A673 (cell line): ENCODE measurements at regions not wholly inside any gene's neighbourhood (a gene's known extent, or its start where the extent isn't known, plus 50 kb on each side); places are given as distances from the start of the nearest gene placed in this dataset.

ENCODE experiments used
- BruUV-seq: library from RNA; stranded (reverse); fragments of 400-500 nt; replicated peaks from 2 replicates; lab custom pipeline; 2021; lab: Mats Ljungman, UMichigan
- CTCF ChIA-PET: fragments of 300-600 bp; sonication (Branson Sonifier 250); formaldehyde crosslinking; loops from one replicate; lab custom pipeline; 2022; ENCODE audit warnings: antibody characterized with exemption; lab: Charles Lee
- POLR2A ChIA-PET: fragments of 300-600 bp; sonication (Branson Sonifier 250); formaldehyde crosslinking; loops from one replicate; lab custom pipeline; 2022; ENCODE audit warnings: antibody characterized with exemption; ENCODE audit not compliant: low non-redundant PET; lab: Charles Lee
- DNase-seq: peaks from one replicate; pipeline ENCODE4 v3.0.0-alpha.2; 2015; ENCODE audit warnings: low spot score
- H3K27ac ChIP-seq: fragments of 200-600 bp; sonication (generic); 2 replicates; pipeline ENCODE4 v1.5.1; 2016; ENCODE audit warnings: mixed run types, low read depth, mild to moderate bottlenecking, mixed read lengths, antibody characterized with exemption, low read length; ENCODE audit not compliant: poor library complexity, severe bottlenecking
- H3K27me3 ChIP-seq: fragments of 200-600 bp; sonication (generic); replicated peaks from 2 replicates; pipeline ENCODE4 v1.6.1; 2017; ENCODE audit warnings: mixed run types, low read depth, mild to moderate bottlenecking, mixed read lengths, antibody characterized with exemption, low read length; ENCODE audit not compliant: insufficient read depth, poor library complexity
- H3K36me3 ChIP-seq: fragments of 200-600 bp; sonication (generic); 2 replicates; pipeline ENCODE4 v1.6.1; 2016; ENCODE audit warnings: mixed run types, mild to moderate bottlenecking, mixed read lengths, antibody characterized with exemption, low read length; ENCODE audit not compliant: insufficient read depth, poor library complexity, severe bottlenecking
- H3K4me1 ChIP-seq: fragments of 200-600 bp; sonication (generic); 2 replicates; pipeline ENCODE4 v1.6.1; 2017; ENCODE audit warnings: mixed run types, mild to moderate bottlenecking, mixed read lengths, antibody characterized with exemption, low read length; ENCODE audit not compliant: insufficient read depth, poor library complexity, severe bottlenecking
- H3K4me3 ChIP-seq: fragments of 200-600 bp; sonication (generic); 2 replicates; pipeline ENCODE4 v1.5.1; 2016; ENCODE audit warnings: low read depth, mixed run types, mild to moderate bottlenecking, mixed read lengths, low read length; ENCODE audit not compliant: poor library complexity, severe bottlenecking
- H3K9me3 ChIP-seq: fragments of 200-600 bp; sonication (generic); 2 replicates; pipeline ENCODE4 v1.6.1; 2016; ENCODE audit warnings: mixed run types, low read depth, mild to moderate bottlenecking, mixed read lengths, antibody characterized with exemption, low read length; ENCODE audit not compliant: poor library complexity, severe bottlenecking
- CTCF ChIP-seq: fragments of 300-800, 200-600 bp; sonication (generic); conservative IDR thresholded peaks from 2 replicates; pipeline ENCODE4 v1.5.1; 2017; ENCODE audit warnings: low read depth, mild to moderate bottlenecking, antibody characterized with exemption, low read length, moderate library complexity, mixed read lengths
- EZH2 ChIP-seq: fragments of 200-600 bp; sonication (generic); IDR thresholded peaks from 2 replicates; pipeline ENCODE4 v1.6.1; 2017; ENCODE audit warnings: borderline replicate concordance, low read depth, mild to moderate bottlenecking, mixed read lengths, antibody characterized with exemption, low read length; ENCODE audit not compliant: poor library complexity, severe bottlenecking
- intact Hi-C: fragments of 100-400 bp; cut with micrococcal nuclease; formaldehyde crosslinking; loops from one replicate; pipeline ENCODE4 v1.10.0; 2022; ENCODE audit not compliant: unreplicated experiment

GRCh38 chr15:91526424-91526823 lies 327.1 kb upstream of the SLCO3A1 start:
- Histone ChIP-seq H3K36me3 (no peaks in the 10 kb centered on the region), H3K27me3 (no peaks in the 10 kb centered on the region), H3K4me3 (no peak overlapping the region), H3K27ac (no peak overlapping the region), H3K9me3 (no peaks in the 10 kb centered on the region), H3K4me1 (no peaks in the 10 kb centered on the region)
- no TSS peak for BruUV-seq
- POLR2A ChIA-PET, result no interaction called here
- no peak for DNase-seq
- CTCF ChIA-PET, result no interaction called here
- TF ChIP-seq CTCF, result no peak
- no peak for TF ChIP-seq EZH2
- intact Hi-C loops, result no loop called here

GRCh38 chr15:91528801-91529200 lies 324.7 kb upstream of the SLCO3A1 start:
- H3K27me3 ChIP-seq, result no peaks in the 10 kb centered on the region
- no peak for DNase-seq
- TF ChIP-seq EZH2 (no peak), CTCF (no peak)
- ChIA-PET POLR2A (no interaction called here), CTCF (no interaction called here)
- H3K36me3 ChIP-seq, result no peaks in the 10 kb centered on the region
- no peaks in the 10 kb centered on the region for H3K4me1 ChIP-seq
- BruUV-seq, result no TSS peak
- intact Hi-C loops, result no loop called here
- no peak overlapping the region for H3K27ac ChIP-seq
- no peak overlapping the region for H3K4me3 ChIP-seq
- H3K9me3 ChIP-seq, result no peaks in the 10 kb centered on the region

GRCh38 chr15:91529534-91529933 lies 324.0 kb upstream of the SLCO3A1 start:
- Histone ChIP-seq H3K27me3 (no peaks in the 10 kb centered on the region), H3K4me1 (no peaks in the 10 kb centered on the region), H3K27ac (no peak overlapping the region), H3K9me3 (no peaks in the 10 kb centered on the region), H3K4me3 (no peak overlapping the region), H3K36me3 (no peaks in the 10 kb centered on the region)
- TF ChIP-seq EZH2, result no peak
- ChIA-PET CTCF (no interaction called here), POLR2A (no interaction called here)
- BruUV-seq, result no TSS peak
- no peak for DNase-seq
- intact Hi-C loops, result no loop called here

- no peaks in the 10 kb centered on the region for H3K36me3 ChIP-seq
- no peaks in the 10 kb centered on the region for H3K4me1 ChIP-seq
- no TSS peak for BruUV-seq
- no peak overlapping the region for H3K4me3 ChIP-seq
- H3K27ac ChIP-seq, result no peak overlapping the region
- POLR2A ChIA-PET, result no interaction called here
- H3K9me3 ChIP-seq, result no peaks in the 10 kb centered on the region
- intact Hi-C loops, result no loop called here
- H3K27me3 ChIP-seq, result no peaks in the 10 kb centered on the region
- TF ChIP-seq CTCF (no peak), EZH2 (no peak)
- CTCF ChIA-PET, result no interaction called here
- DNase-seq, result no peak
These were observed 323.2 kb upstream of the SLCO3A1 start for GRCh38 chr15:91530279-91530678.
